ENCODE measurements at regions not wholly inside any gene's neighbourhood (a gene's known extent, or its start where the extent isn't known, plus 50 kb on each side); places are given as distances from the start of the nearest gene placed in this dataset.

DNA sequence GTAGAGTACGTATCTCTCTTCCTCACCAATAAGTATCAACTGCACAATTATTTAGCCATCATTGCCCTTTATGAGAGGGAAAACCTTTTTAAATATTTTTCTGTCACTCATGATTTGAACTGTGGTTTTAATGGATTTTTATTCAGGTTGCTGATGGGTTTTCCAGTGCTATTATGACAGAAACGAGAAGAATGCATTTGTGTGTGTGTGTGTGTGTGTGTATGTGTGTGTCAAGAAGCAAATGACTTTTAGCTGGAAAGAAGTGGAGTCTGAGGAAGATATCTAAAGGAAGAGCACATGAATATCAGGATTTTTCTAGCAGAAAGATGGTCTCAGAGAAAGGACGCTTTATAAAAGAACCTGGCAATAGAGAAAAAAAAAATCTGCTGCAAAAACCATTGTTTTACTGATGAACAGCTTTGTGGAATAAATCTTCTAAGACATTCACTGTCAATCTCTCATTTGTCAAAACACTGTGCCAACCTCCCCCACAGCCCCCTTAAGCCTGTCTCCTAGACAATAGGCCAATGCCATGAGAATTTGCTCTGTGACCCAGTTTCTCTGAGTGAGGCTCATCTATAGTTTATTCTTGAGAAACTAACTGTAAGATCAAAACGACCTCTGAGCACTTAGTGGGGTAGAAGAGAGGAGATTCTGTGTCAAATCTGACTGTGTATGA is 417.7 kb downstream of the FLRT2 start:
- H3K4me3 ChIP-seq (ENCODE audit: low read depth, low read length), result no peak overlapping the region
- no peaks in the 10 kb centered on the region for H3K36me3 ChIP-seq (ENCODE audit: insufficient read depth)
- no peak overlapping the region for H3K27ac ChIP-seq (ENCODE audit: low read depth)
- no peaks in the 10 kb centered on the region for H3K4me1 ChIP-seq (ENCODE audit: insufficient read depth)
- no peak for DNase-seq (ENCODE audit: extremely low spot score)
- 59% methylated on average over 4 of the region's 4 CpGs for WGBS

- no peak for DNase-seq (ENCODE audit: extremely low spot score)
- H3K27ac ChIP-seq (ENCODE audit: low read depth), result no peak overlapping the region
- WGBS, result 96% methylated on average over 1 of the region's 1 CpG
- H3K36me3 ChIP-seq (ENCODE audit: insufficient read depth), result no peaks in the 10 kb centered on the region
- H3K4me3 ChIP-seq (ENCODE audit: low read depth, low read length), result no peak overlapping the region
- H3K4me1 ChIP-seq (ENCODE audit: insufficient read depth), result no peaks in the 10 kb centered on the region
Observed at GRCh38 chr14:85943192-85943591, 413.2 kb downstream of the FLRT2 start.

- H3K36me3 ChIP-seq (ENCODE audit: insufficient read depth), result no peaks in the 10 kb centered on the region
- H3K4me3 ChIP-seq (ENCODE audit: low read depth, low read length), result peak overlapping the region; percentile 31
- WGBS, result 75% methylated on average over 3 of the region's 3 CpGs
- no peak for DNase-seq (ENCODE audit: extremely low spot score)
- H3K27ac ChIP-seq (ENCODE audit: low read depth), result no peak overlapping the region
- H3K4me1 ChIP-seq (ENCODE audit: insufficient read depth), result no peaks in the 10 kb centered on the region
Observed at GRCh38 chr14:85934886-85935254, 404.9 kb downstream of the FLRT2 start.

- Histone ChIP-seq H3K36me3 (ENCODE audit: insufficient read depth) (no peaks in the 10 kb centered on the region), H3K4me3 (ENCODE audit: low read depth, low read length) (peak overlapping the region; percentile 31), H3K27ac (ENCODE audit: low read depth) (no peak overlapping the region), H3K4me1 (ENCODE audit: insufficient read depth) (no peaks in the 10 kb centered on the region)
- 79% methylated on average over 12 of the region's 12 CpGs for WGBS
- no peak for DNase-seq (ENCODE audit: extremely low spot score)
Observed at GRCh38 chr14:85934123-85934885, 404.4 kb downstream of the FLRT2 start.

DNA sequence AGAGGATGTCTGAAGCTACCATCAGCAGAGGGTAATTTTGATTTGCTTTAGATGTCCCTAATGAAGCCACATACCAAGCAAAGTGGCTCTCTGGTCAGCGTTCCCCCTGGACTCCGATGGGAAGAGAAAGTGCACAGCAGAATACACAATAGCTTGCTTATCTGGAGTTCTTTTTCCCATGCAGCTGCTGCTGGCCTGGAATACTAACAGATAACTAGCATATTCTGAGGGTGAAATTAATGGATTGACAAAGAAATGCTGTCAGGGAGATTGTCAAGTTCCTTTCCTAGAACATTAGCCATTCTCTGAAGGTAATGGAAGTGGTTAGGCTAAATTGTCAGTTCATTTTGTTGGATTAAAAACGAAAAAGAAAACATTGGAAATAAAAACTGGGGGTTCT is 391.3 kb downstream of the FLRT2 start:
- no peak overlapping the region for H3K27ac ChIP-seq (ENCODE audit: low read depth)
- H3K36me3 ChIP-seq (ENCODE audit: insufficient read depth), result no peaks in the 10 kb centered on the region
- no peaks in the 10 kb centered on the region for H3K4me1 ChIP-seq (ENCODE audit: insufficient read depth)
- no peak overlapping the region for H3K4me3 ChIP-seq (ENCODE audit: low read depth, low read length)
- 74% methylated on average over 3 of the region's 3 CpGs for WGBS
- no peak for DNase-seq (ENCODE audit: extremely low spot score)

DNA sequence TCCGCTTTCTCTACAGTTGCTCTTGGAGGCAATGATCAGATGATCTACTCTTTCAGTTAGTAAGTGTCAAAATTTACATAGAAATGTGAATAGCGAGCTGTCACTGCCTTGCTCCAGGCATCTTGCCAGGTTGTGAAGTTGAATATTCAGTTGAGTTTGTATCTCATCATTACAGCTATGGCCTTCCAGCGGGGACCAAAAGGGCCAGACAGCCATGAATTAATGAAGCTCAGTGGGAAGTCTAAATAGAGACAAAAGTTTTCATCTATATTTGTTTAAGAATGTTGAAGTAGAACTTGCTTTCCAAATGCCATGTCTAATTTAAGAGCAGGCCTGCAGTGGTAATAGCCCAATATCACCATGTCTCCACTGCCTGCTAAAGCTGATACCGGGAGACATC is 387.8 kb downstream of the FLRT2 start:
- Histone ChIP-seq H3K36me3 (ENCODE audit: insufficient read depth) (no peaks in the 10 kb centered on the region), H3K4me3 (ENCODE audit: low read depth, low read length) (no peak overlapping the region), H3K4me1 (ENCODE audit: insufficient read depth) (no peaks in the 10 kb centered on the region), H3K27ac (ENCODE audit: low read depth) (no peak overlapping the region)
- DNase-seq (ENCODE audit: extremely low spot score), result no peak
- WGBS, result 84% methylated on average over 4 of the region's 4 CpGs

GRCh38 chr14:85915711-85916110 is 385.8 kb downstream of the FLRT2 start:
- Histone ChIP-seq H3K36me3 (ENCODE audit: insufficient read depth) (no peaks in the 10 kb centered on the region), H3K4me1 (ENCODE audit: insufficient read depth) (no peaks in the 10 kb centered on the region), H3K4me3 (ENCODE audit: low read depth, low read length) (no peak overlapping the region), H3K27ac (ENCODE audit: low read depth) (no peak overlapping the region)
- WGBS, result 69% methylated on average over 2 of the region's 2 CpGs
- DNase-seq (ENCODE audit: extremely low spot score), result no peak

- H3K4me3 ChIP-seq (ENCODE audit: low read depth, low read length), result no peak overlapping the region
Observed at GRCh38 chr14:85912141-85912540, 382.2 kb downstream of the FLRT2 start.

DNA sequence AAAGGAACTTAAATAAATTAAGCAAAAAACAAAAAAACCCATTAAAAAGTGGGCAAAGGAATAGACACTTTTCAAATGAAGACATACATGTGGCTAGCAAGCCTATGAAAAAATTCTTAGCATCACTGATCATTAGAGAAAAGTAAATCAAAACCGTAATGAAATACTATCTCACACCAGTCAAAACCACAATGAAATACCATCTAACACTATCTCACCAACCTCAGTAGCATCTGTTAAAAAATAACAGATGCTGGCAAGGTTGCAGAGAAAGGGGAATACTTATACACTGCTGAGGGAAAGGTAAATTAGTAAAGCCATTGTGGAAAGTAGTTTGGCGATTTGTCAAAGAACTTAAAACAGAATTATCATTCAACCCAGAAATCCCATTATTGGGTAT is 381.1 kb downstream of the FLRT2 start:
- no peaks in the 10 kb centered on the region for H3K4me1 ChIP-seq (ENCODE audit: insufficient read depth)
- no peak overlapping the region for H3K27ac ChIP-seq (ENCODE audit: low read depth)
- 92% methylated on average over 2 of the region's 2 CpGs for WGBS

More at GRCh38 chr14:85912141-85912540, 382.2 kb downstream of the FLRT2 start:
- no peak for DNase-seq (ENCODE audit: extremely low spot score)
- no peak overlapping the region for H3K27ac ChIP-seq (ENCODE audit: low read depth)
- no peaks in the 10 kb centered on the region for H3K36me3 ChIP-seq (ENCODE audit: insufficient read depth)
- WGBS, result 70% methylated on average over 6 of the region's 6 CpGs
- no peaks in the 10 kb centered on the region for H3K4me1 ChIP-seq (ENCODE audit: insufficient read depth)

GRCh38 chr14:85909581-85909980 is 379.6 kb downstream of the FLRT2 start:
- Histone ChIP-seq H3K4me1 (ENCODE audit: insufficient read depth) (no peaks in the 10 kb centered on the region), H3K36me3 (ENCODE audit: insufficient read depth) (no peaks in the 10 kb centered on the region), H3K27ac (ENCODE audit: low read depth) (no peak overlapping the region), H3K4me3 (ENCODE audit: low read depth, low read length) (no peak overlapping the region)
- DNase-seq (ENCODE audit: extremely low spot score), result no peak

More for the DNA sequence above, 381.1 kb downstream of the FLRT2 start:
- Histone ChIP-seq H3K4me3 (ENCODE audit: low read depth, low read length) (no peak overlapping the region), H3K36me3 (ENCODE audit: insufficient read depth) (no peaks in the 10 kb centered on the region)
- no peak for DNase-seq (ENCODE audit: extremely low spot score)

- 58% methylated on average over 2 of the region's 2 CpGs for WGBS
- H3K4me3 ChIP-seq (ENCODE audit: low read depth, low read length), result no peak overlapping the region
- H3K4me1 ChIP-seq (ENCODE audit: insufficient read depth), result no peaks in the 10 kb centered on the region
- no peak for DNase-seq (ENCODE audit: extremely low spot score)
- H3K27ac ChIP-seq (ENCODE audit: low read depth), result no peak overlapping the region
- no peaks in the 10 kb centered on the region for H3K36me3 ChIP-seq (ENCODE audit: insufficient read depth)
Observed at GRCh38 chr14:85907536-85907935, 377.6 kb downstream of the FLRT2 start.

DNA sequence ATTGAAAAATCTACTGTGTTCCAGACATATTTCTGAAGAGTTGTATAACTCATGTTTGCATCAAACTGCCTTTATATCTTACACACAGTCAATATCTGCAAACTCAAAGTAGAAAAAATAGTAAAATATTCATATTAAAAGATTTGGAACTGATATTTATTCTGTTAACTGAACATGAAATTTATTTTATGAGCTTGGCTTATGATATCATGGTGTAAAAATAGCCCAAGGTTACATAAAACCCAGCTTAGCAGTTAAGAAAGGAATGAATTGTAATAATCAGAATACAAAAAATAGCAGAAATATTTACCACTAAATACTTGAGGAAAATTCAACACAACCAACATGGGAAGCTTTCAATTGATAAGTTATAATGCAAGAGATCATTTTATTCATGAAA is 367.9 kb downstream of the FLRT2 start:
- Histone ChIP-seq H3K27ac (ENCODE audit: low read depth) (no peak overlapping the region), H3K36me3 (ENCODE audit: insufficient read depth) (no peaks in the 10 kb centered on the region), H3K4me1 (ENCODE audit: insufficient read depth) (no peaks in the 10 kb centered on the region), H3K4me3 (ENCODE audit: low read depth, low read length) (no peak overlapping the region)
- DNase-seq (ENCODE audit: extremely low spot score), result no peak

GRCh38 chr14:85895603-85896002 is 365.7 kb downstream of the FLRT2 start:
- 50% methylated on average over 1 of the region's 1 CpG for WGBS

GRCh38 chr14:85892251-85892650 is 362.3 kb downstream of the FLRT2 start:
- whole genome bisulfite sequencing, result 57% methylated on average over 4 of the region's 4 CpGs

More at GRCh38 chr14:85895603-85896002, 365.7 kb downstream of the FLRT2 start:
- H3K4me1 ChIP-seq (ENCODE audit: insufficient read depth), result no peaks in the 10 kb centered on the region
- H3K36me3 ChIP-seq (ENCODE audit: insufficient read depth), result no peaks in the 10 kb centered on the region
- no peak overlapping the region for H3K27ac ChIP-seq (ENCODE audit: low read depth)
- DNase-seq (ENCODE audit: extremely low spot score), result no peak
- H3K4me3 ChIP-seq (ENCODE audit: low read depth, low read length), result no peak overlapping the region

More at GRCh38 chr14:85892251-85892650, 362.3 kb downstream of the FLRT2 start:
- Histone ChIP-seq H3K27ac (ENCODE audit: low read depth) (no peak overlapping the region), H3K4me3 (ENCODE audit: low read depth, low read length) (no peak overlapping the region), H3K36me3 (ENCODE audit: insufficient read depth) (no peaks in the 10 kb centered on the region), H3K4me1 (ENCODE audit: insufficient read depth) (no peaks in the 10 kb centered on the region)
- no peak for DNase-seq (ENCODE audit: extremely low spot score)

Measured in urinary bladder (tissue), 3 donors.